ENCODE measurements at regions not wholly inside any gene's neighbourhood (a gene's known extent, or its start where the extent isn't known, plus 50 kb on each side); places are given as distances from the start of the nearest gene placed in this dataset.

GRCh38 chr4:154029171-154029570, 240.3 kb upstream of the SFRP2 start:
- TF ChIP-seq POLR2A (IDR thresholded peaks at IDR 0.05; ENCODE audit: low read depth), result no peak
- no peak for TF ChIP-seq CTCF (IDR thresholded peaks at IDR 0.05)
- no peak for TF ChIP-seq POLR2AphosphoS5 (IDR thresholded peaks at IDR 0.05)
